Choroid plexus epithelial cell (primary cell): ENCODE measurements at regions not wholly inside any gene's neighbourhood (a gene's known extent, or its start where the extent isn't known, plus 50 kb on each side); places are given as distances from the start of the nearest gene placed in this dataset.
"Not testable (repeated sequence)": the region's sequence is repeated elsewhere in the genome, so short reads cannot be mapped to it uniquely, and the experiment has no call there.

Source experiments
- DNase-seq: peaks from one replicate; pipeline ENCODE4 v3.0.0-alpha.2; 2010; ENCODE audit warnings: low read depth
- H3K4me3 ChIP-seq: 2 replicates; pipeline ENCODE4 v1.5.1; 2011; ENCODE audit warnings: low read depth, mild to moderate bottlenecking, control low read depth, low read length, moderate library complexity
- TF ChIP-seq, protein P1 (sequence below): conservative IDR thresholded peaks from 2 replicates; pipeline ENCODE4 v1.5.1; 2011; ENCODE audit warnings: low read depth, mild to moderate bottlenecking, control low read depth, inconsistent platforms, low read length, moderate library complexity

DNA sequence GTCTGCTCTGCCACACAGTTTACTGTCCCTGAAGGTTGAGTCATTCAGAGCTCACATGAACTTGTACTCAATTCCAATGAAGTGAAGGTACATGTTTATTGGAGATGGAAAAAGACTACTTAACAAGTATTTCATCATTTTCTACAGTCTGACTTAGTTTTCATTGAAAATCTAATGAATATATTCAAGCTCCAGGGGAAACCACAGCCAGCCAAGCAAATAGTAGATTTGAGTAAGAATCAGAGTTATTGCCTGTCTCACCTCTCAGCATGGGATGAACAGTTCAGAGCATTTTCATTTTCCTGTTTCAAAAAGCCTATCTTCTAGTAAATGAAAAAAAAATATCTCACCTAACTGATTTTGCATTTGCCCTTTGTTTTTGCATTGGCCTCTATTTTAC, 1249.4 kb upstream of the DIAPH2 start:
- no peak for DNase-seq
- no peak overlapping the region for H3K4me3 ChIP-seq
- TF ChIP-seq, protein P1, sequence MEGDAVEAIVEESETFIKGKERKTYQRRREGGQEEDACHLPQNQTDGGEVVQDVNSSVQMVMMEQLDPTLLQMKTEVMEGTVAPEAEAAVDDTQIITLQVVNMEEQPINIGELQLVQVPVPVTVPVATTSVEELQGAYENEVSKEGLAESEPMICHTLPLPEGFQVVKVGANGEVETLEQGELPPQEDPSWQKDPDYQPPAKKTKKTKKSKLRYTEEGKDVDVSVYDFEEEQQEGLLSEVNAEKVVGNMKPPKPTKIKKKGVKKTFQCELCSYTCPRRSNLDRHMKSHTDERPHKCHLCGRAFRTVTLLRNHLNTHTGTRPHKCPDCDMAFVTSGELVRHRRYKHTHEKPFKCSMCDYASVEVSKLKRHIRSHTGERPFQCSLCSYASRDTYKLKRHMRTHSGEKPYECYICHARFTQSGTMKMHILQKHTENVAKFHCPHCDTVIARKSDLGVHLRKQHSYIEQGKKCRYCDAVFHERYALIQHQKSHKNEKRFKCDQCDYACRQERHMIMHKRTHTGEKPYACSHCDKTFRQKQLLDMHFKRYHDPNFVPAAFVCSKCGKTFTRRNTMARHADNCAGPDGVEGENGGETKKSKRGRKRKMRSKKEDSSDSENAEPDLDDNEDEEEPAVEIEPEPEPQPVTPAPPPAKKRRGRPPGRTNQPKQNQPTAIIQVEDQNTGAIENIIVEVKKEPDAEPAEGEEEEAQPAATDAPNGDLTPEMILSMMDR: no peak

DNA sequence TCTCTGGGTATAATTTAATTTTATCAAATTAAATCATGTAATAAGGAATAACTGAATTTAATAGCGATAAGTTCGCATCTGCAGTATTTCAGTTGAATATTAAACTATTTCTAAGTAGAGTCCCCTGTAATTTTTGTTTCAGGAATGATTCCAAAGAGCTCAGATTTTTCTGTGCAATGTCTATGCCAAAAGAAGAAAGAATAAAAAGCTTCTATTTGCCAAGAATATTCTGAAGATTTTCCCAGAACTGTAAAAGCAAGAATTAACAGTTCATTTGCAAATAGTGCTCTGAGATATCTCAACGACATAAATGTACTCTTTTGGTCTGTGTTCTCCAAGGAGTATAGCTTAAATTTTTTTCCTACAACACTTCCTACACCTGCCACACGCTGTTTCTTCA, 1242.8 kb upstream of the DIAPH2 start:
- TF ChIP-seq, protein P1: no peak
- DNase-seq: no peak
- no peak overlapping the region for H3K4me3 ChIP-seq

DNA sequence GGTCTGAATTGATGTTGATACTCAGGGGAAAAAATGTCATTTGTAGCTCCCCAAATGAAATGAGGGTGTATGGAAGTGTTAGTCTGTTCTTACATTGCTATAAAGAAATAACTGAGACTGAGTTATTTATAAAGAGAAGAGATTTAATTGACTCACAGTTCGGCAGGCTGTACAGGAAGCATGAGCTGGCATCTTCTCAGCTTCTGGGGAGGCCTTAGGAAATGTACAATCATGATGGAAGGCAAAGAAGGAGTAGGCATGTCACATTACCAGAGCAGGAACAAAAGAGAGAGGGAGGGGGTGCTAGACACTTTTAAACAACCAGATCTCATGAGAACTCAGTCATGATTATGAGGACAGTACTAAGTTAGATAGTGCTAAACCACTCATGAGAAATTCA, 1199.9 kb upstream of the DIAPH2 start:
- H3K4me3 ChIP-seq: no peak overlapping the region
- TF ChIP-seq, protein P1: no peak
- no peak for DNase-seq

DNA sequence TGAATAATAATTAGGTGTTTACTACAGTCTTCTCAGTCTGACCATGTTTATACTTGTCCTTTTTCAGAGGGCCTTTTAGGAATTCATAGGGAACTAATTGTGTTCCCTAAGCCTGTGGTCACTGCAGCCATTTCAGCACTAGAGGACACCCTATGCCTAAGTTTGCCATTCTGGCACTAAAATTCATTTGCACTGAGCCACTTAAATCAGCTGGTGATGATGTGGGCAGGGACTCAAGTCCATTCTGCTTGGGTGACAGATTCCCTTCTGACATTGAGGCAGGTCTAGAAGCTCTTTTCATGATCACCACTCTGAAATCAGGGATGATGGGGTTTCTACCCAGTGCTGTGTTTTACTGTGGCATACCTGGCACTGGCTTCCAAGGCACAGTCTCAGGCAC, 1178.9 kb upstream of the DIAPH2 start:
- TF ChIP-seq, protein P1: no peak
- H3K4me3 ChIP-seq: no peak overlapping the region
- DNase-seq: no peak

DNA sequence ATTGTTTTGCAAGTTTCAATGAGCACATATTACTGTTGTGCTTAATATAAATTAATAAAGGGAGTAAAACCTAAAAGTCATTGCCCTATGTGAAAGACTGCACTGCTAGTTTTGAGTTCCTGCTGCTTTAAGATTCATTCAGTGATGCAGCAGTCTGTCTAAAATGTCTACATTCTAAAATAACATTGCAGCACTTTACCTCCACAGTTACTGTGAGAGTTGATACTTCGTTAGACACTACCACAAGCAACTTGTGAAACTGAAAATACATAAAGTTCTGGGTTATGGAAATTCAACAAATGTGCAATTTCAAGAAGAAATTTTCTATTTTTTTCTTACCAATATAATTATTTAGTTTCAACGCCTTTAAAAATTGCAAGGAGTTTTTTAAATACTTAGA, 1175.2 kb upstream of the DIAPH2 start:
- TF ChIP-seq, protein P1: no peak
- no peak for DNase-seq
- no peak overlapping the region for H3K4me3 ChIP-seq

DNA sequence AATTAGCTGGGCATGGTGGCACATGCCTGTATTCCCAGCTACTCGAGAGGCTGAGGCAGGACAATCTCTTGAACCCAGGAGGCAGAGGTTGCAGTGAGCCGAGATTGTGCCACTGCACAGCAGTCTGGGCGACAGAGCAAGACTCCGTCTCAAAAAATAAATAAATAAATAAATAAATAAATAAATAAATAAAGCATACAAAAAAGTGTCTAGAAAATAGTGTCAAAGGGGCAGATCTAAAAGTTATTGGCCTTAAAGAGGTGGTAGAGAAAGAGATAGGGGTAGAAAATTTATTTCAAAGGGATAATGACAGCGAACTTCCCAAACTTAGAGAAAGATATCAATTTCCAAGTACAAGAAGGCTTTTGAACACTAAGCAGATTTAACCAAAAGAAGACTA, 1160.6 kb upstream of the DIAPH2 start:
- not testable (repeated sequence) for DNase-seq, H3K4me3 ChIP-seq

DNA sequence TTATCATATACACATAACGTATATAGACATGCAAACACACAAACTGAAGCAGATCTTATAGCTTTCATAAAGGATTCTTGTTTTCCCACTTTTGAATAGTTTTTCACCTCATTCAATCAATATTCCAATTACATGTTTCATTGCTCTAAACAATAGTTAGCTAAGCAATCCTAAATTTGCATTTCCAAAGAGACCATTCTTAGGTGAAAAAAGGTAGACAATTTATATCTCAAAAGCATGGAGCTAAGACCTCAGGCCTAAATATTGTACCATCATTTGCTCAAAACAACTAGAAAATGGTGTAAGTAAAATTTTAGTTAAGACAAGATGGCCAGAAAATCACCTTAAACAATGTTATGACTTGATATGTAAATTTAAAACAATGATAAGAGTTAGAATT, 1148.5 kb upstream of the DIAPH2 start:
- TF ChIP-seq, protein P1: no peak
- no peak overlapping the region for H3K4me3 ChIP-seq
- no peak for DNase-seq

DNA sequence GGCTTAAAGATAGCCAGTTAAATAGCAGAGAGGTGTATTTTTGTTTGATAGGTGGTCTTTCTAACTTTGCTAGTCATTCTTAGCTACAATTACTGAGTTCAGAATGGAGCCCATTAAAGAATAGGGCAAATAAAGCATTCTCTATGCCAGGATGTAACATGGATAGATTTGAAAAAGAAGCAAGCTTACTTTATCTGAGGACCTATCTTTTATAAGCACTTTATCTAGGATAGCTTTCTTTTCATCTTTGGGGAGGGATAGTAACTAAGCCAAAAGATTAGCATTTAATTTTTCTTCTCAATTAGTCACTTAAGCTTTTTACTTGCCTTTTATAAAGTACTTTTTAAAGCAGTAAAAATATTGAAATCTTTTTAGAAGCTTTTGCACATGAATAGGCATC, 1148.0 kb upstream of the DIAPH2 start:
- TF ChIP-seq, protein P1: no peak
- DNase-seq: no peak
- no peak overlapping the region for H3K4me3 ChIP-seq
